ENCODE measurements at regions not wholly inside any gene's neighbourhood (a gene's known extent, or its start where the extent isn't known, plus 50 kb on each side); places are given as distances from the start of the nearest gene placed in this dataset.
"Not testable (repeated sequence)": the region's sequence is repeated elsewhere in the genome, so short reads cannot be mapped to it uniquely, and the experiment has no call there.

DNA sequence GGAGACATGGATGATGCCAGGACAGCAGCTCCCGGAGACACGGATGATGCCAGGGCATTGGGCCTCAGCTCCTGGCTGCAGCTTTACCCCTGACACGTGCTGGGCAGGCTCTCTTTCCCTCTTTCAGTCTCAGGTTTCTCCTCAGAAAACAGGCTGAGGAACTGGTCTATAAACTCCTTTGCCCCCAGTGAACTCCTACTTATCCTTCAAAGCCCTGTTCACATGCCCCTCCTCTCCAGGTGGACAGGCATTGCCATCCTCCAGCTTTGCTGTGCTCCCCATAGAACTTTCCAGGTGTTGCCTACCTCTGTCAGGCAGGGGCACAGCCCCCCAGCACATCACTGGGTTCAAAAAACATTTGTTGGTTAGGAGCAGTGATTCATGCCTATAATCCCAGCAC, 198.4 kb downstream of the BANP start:
- not testable (repeated sequence) for TF ChIP-seq REST (IDR thresholded peaks at IDR 0.05); MYC (IDR thresholded peaks at IDR 0.05; ENCODE audit: borderline replicate concordance, low read length); MAFK (IDR thresholded peaks at IDR 0.05; ENCODE audit: partially characterized antibody); RNF2 (IDR thresholded peaks at IDR 0.05; ENCODE audit: borderline replicate concordance, low read depth); POLR2A (IDR thresholded peaks at IDR 0.05; ENCODE audit: low read length); CTCF (IDR thresholded peaks at IDR 0.05); RFX5 (IDR thresholded peaks at IDR 0.05); MAX (IDR thresholded peaks at IDR 0.05); ZSCAN20 (CRISPR knock-in tag; IDR thresholded peaks at IDR 0.05); CHD4 (IDR thresholded peaks at IDR 0.05; ENCODE audit: borderline replicate concordance); CEBPB (IDR thresholded peaks at IDR 0.05); RAD21 (conservative IDR thresholded peaks at IDR 0.05 in 1 of 2, IDR thresholded peaks at IDR 0.05 in 1 of 2); HOXA7 (CRISPR knock-in tag; IDR thresholded peaks at IDR 0.05)
